ENCODE measurements at regions not wholly inside any gene's neighbourhood (a gene's known extent, or its start where the extent isn't known, plus 50 kb on each side); places are given as distances from the start of the nearest gene placed in this dataset.

DNA sequence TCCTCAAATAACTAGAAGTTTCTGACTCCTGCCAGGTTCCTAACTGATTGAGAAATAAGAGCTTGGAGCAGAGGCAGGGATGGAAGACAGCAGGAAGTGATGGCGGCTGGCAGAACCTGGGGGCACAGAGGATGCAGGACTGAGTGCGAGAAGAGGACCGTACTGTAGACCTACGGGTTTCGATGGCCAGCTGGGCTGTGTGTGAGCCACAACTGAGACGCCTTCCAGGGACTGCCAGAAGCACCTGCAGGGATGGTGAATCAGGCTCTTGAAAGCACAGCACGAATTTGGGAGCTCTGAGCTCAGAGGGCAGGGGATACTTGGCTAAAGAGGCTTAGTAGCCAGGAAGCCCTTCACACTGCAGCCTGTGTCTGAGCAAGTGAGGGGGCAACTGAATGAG, 165.6 kb downstream of the ABHD5 start:
- H3K4me2 ChIP-seq (ENCODE audit: control insufficient read depth, insufficient read depth) = no peak overlapping the region
- H3K9ac ChIP-seq (ENCODE audit: control insufficient read depth, insufficient read depth, low read length) = no peak overlapping the region
- intact Hi-C loops (cut with micrococcal nuclease; ENCODE audit: unreplicated experiment) (loop anchor here (10.0 kb wide), 1 partner anchor 312 kb away; no protein-coding TSS in a partner anchor), in situ Hi-C loops (cut with MboI) (loop anchor here (5.0 kb wide), 1 partner anchor 341 kb away; no protein-coding TSS in a partner anchor)
- peaks cover 4 to 7% of the 10 kb centered on the region in 2 experiments for H3K27me3 ChIP-seq (replicated peaks in 1 of 2; ENCODE audit: control insufficient read depth in 2 of 2, insufficient read depth in 2 of 2, low read length in 1 of 2)
- FAIRE-seq (no peak), DNase-seq (ENCODE audit: low read depth, low spot score) (no peak), ATAC-seq (no peak)
- H3K4me1 ChIP-seq (ENCODE audit: control insufficient read depth, insufficient read depth, low read length) = no peaks in the 10 kb centered on the region
- 36% methylated on average over 7 of the region's 7 CpGs for WGBS (ENCODE audit: insufficient coverage, insufficient replicate concordance, low lambda C conversion rate, missing lambda C conversion rate)
- no peaks in the 10 kb centered on the region for H3K79me2 ChIP-seq (ENCODE audit: control insufficient read depth, insufficient read depth, low read length)
- H4K20me1 ChIP-seq (ENCODE audit: control insufficient read depth, insufficient read depth) = no peaks in the 10 kb centered on the region
- no peak overlapping the region for H2AFZ ChIP-seq (ENCODE audit: control insufficient read depth, low read depth, low read length)
- H3K4me3 ChIP-seq = no peak overlapping the region
- ChIA-PET SMC1A (ENCODE audit: uncharacterized antibody, unreplicated experiment) (interaction anchor here (1.0 to 2.5 kb wide), 18 partner anchors 13 to 380 kb away, joined by 3 to 16 read pairs (median 4); no protein-coding TSS in a partner anchor), RAD21 (ENCODE audit: unreplicated experiment) (interaction anchor here (0.7 to 2.1 kb wide), 16 partner anchors 23 to 379 kb away, joined by 3 to 13 read pairs (median 4); no protein-coding TSS in a partner anchor), CTCF (interaction anchor here (0.8 to 3.6 kb wide), 39 partner anchors 9 to 379 kb away, joined by 3 to 50 read pairs (median 5); partner anchors contain the start of gene ABHD5), POLR2A (no interaction called here)
- TF ChIP-seq POU2F2 (IDR thresholded peaks at IDR 0.05; ENCODE audit: borderline replicate concordance, low read depth, low read length) = no peak
- TF ChIP-seq ZBED1 (IDR thresholded peaks at IDR 0.05; ENCODE audit: borderline replicate concordance) = no peak
- no peak for TF ChIP-seq ZNF384 (IDR thresholded peaks at IDR 0.05; ENCODE audit: borderline replicate concordance, low read depth, low read length)
- no peak for TF ChIP-seq SREBF2 (IDR thresholded peaks at IDR 0.05; ENCODE audit: low read length)
- TF ChIP-seq ZNF217 (IDR thresholded peaks at IDR 0.05) = no peak
- no peak for TF ChIP-seq GABPA (IDR thresholded peaks at IDR 0.05; ENCODE audit: low read depth)
- TF ChIP-seq YBX1 (IDR thresholded peaks at IDR 0.05) = no peak
- no peak for TF ChIP-seq NR2C2 (IDR thresholded peaks at IDR 0.05; ENCODE audit: borderline replicate concordance, control insufficient read depth, insufficient read length, low read depth)
- TF ChIP-seq, protein P1, sequence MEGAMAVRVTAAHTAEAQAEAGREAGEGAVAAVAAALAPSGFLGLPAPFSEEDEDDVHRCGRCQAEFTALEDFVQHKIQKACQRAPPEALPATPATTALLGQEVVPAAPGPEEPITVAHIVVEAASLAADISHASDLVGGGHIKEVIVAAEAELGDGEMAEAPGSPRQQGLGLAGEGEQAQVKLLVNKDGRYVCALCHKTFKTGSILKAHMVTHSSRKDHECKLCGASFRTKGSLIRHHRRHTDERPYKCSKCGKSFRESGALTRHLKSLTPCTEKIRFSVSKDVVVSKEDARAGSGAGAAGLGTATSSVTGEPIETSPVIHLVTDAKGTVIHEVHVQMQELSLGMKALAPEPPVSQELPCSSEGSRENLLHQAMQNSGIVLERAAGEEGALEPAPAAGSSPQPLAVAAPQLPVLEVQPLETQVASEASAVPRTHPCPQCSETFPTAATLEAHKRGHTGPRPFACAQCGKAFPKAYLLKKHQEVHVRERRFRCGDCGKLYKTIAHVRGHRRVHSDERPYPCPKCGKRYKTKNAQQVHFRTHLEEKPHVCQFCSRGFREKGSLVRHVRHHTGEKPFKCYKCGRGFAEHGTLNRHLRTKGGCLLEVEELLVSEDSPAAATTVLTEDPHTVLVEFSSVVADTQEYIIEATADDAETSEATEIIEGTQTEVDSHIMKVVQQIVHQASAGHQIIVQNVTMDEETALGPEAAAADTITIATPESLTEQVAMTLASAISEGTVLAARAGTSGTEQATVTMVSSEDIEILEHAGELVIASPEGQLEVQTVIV (IDR thresholded peaks at IDR 0.05; ENCODE audit: borderline replicate concordance, partially characterized antibody) = no peak
- no peak for TF ChIP-seq NR2C1 (IDR thresholded peaks at IDR 0.05)
- TF ChIP-seq, protein P2, sequence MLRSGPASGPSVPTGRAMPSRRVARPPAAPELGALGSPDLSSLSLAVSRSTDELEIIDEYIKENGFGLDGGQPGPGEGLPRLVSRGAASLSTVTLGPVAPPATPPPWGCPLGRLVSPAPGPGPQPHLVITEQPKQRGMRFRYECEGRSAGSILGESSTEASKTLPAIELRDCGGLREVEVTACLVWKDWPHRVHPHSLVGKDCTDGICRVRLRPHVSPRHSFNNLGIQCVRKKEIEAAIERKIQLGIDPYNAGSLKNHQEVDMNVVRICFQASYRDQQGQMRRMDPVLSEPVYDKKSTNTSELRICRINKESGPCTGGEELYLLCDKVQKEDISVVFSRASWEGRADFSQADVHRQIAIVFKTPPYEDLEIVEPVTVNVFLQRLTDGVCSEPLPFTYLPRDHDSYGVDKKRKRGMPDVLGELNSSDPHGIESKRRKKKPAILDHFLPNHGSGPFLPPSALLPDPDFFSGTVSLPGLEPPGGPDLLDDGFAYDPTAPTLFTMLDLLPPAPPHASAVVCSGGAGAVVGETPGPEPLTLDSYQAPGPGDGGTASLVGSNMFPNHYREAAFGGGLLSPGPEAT (IDR thresholded peaks at IDR 0.05; ENCODE audit: low read depth) = no peak
- no peak for TF ChIP-seq FOXK2 (IDR thresholded peaks at IDR 0.05)
- no peak for TF ChIP-seq IKZF2 (IDR thresholded peaks at IDR 0.05)
- TF ChIP-seq CUX1 (IDR thresholded peaks at IDR 0.05; ENCODE audit: insufficient replicate concordance, low read depth, low read length) = no peak
- no peak for TF ChIP-seq ATF7 (IDR thresholded peaks at IDR 0.05; ENCODE audit: low read depth)
- H3K27ac ChIP-seq (ENCODE audit: control insufficient read depth, insufficient read depth) = no peak overlapping the region
- H3K9me3 ChIP-seq (replicated peaks; ENCODE audit: control insufficient read depth, insufficient read depth, low read length) = no peaks in the 10 kb centered on the region
- no TSS peak for BruUV-seq (replicated peaks)
- H3K36me3 ChIP-seq (ENCODE audit: control insufficient read depth in 2 of 2, insufficient read depth in 2 of 2, low read length in 1 of 2) = no peaks in the 10 kb centered on the region
